ENCODE measurements at regions not wholly inside any gene's neighbourhood (a gene's known extent, or its start where the extent isn't known, plus 50 kb on each side); places are given as distances from the start of the nearest gene placed in this dataset.

DNA sequence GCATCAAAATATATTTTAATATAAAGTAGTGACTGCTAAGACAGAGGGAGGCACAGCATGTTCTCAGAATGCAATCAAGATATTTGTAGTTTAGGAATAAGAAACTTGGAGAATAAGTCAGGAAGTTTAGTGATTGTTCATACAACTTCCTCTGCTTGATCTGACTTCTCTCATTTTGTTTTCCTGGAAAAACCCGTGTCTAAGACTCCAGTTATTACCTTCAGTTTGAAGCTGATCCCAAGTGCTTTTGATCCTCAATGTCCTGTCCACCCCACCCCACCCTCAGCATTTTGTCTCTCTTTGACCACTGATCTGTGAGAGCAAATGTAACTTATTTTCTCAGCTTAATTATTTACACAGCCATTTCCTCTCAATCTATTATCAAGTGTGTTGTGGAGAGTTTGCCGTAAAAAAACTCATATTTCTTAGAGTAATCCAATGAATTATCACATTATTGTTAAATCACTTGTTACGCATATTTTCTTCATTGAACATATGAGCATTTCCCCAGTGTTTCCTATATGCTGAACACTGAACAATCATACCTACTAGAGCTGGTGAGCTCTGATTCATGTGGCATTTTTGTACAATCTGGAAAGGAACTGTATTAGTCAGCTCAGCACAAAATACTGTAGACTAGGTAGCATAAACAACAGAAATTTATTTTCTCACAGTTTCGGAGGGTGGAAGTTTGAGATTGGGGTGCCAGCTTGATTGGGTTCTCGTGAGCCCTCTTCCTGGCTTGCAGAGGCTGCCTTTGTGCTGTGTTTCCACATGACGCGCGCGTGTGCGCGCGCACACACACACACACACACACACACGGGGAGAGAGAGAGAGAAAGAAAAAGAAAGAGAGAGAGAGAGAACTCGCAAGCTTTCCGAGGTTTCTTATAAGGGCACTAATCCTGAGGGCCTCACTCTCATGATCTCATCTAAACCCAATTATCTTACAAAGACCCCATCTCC lies 65.5 kb upstream of the DPYD start:
- TF ChIP-seq, protein P1, sequence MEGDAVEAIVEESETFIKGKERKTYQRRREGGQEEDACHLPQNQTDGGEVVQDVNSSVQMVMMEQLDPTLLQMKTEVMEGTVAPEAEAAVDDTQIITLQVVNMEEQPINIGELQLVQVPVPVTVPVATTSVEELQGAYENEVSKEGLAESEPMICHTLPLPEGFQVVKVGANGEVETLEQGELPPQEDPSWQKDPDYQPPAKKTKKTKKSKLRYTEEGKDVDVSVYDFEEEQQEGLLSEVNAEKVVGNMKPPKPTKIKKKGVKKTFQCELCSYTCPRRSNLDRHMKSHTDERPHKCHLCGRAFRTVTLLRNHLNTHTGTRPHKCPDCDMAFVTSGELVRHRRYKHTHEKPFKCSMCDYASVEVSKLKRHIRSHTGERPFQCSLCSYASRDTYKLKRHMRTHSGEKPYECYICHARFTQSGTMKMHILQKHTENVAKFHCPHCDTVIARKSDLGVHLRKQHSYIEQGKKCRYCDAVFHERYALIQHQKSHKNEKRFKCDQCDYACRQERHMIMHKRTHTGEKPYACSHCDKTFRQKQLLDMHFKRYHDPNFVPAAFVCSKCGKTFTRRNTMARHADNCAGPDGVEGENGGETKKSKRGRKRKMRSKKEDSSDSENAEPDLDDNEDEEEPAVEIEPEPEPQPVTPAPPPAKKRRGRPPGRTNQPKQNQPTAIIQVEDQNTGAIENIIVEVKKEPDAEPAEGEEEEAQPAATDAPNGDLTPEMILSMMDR (IDR thresholded peaks at IDR 0.05; ENCODE audit: low read depth, low read length): no peak
- no peak overlapping the region for H3K4me3 ChIP-seq (ENCODE audit: low read depth, low read length)

DNA sequence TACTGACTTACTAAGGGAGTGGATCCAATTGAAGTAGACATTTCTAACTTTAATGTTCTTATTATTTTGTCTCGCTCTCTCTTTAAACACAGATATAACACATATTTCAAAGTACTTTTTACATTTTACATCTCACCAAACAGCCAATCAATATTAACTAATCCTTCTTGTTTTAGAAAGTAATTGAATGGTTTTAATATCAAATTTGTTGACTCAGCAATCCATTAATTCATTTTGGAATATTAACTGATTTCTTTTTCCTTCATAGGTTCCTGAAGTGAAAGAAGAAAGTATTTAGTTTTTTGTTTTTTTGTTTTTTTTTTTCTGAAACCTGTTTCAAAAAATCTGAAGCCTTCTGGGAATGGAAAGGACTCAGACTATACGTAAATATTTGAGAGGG lies 62.3 kb upstream of the DPYD start:
- TF ChIP-seq, protein P1 (IDR thresholded peaks at IDR 0.05; ENCODE audit: low read depth, low read length): no peak
- H3K4me3 ChIP-seq (ENCODE audit: low read depth, low read length): no peak overlapping the region

GRCh38 chr1:97980530-97980929 lies 59.7 kb upstream of the DPYD start:
- no peak overlapping the region for H3K4me3 ChIP-seq (ENCODE audit: low read depth, low read length)
- TF ChIP-seq, protein P1 (IDR thresholded peaks at IDR 0.05; ENCODE audit: low read depth, low read length): no peak

DNA sequence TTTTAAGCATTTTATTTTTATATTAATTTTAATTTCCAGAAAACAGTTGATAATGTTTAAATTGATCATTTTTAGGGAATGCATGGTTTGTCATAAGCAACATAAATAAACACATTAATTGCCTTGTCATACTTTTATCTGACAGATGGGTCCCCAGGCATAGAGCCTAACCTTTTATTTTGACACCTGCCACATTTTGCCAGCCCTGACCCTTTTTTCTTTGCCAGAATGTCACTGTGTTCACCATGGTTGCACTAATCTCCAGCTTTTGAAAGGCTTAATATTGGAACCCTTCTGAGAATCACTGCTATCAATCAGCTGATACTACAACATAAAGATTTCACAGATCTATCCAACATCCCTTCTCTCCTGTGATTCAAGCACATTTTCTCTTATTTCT lies 56.0 kb upstream of the DPYD start:
- TF ChIP-seq, protein P1 (IDR thresholded peaks at IDR 0.05; ENCODE audit: low read depth, low read length): no peak

More for the DNA sequence above, 56.0 kb upstream of the DPYD start:
- H3K4me3 ChIP-seq (ENCODE audit: low read depth, low read length): no peak overlapping the region

All from WI38 (cell line).